ENCODE measurements at regions not wholly inside any gene's neighbourhood (a gene's known extent, or its start where the extent isn't known, plus 50 kb on each side); places are given as distances from the start of the nearest gene placed in this dataset.

DNA sequence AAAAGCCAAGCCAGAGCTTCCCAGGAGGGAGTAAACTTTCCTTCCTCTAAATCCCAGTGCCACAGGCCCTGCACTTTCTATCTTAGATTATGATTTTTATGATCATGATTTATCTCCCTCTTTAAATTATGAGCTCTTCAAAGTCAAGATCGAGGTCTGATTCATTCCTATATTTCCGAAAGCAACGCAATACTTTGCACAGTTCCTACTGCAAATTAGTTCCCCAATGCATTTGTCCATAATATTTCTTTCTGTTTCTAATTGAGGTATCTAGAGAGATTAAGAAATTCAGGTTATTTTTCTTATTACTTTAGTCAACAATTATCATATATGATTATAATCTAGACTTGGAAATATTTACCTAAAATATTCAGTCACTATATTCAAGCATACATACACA lies 173.1 kb upstream of the LPP start:
- Mint-ChIP-seq H3K27ac (ENCODE audit: unreplicated experiment) (no peak overlapping the region), H3K4me3 (ENCODE audit: unreplicated experiment) (no peak overlapping the region), H3K36me3 (ENCODE audit: unreplicated experiment) (no peaks in the 10 kb centered on the region), H3K27me3 (ENCODE audit: unreplicated experiment) (no peaks in the 10 kb centered on the region), H3K9me3 (ENCODE audit: unreplicated experiment) (peaks cover 5% of the 10 kb centered on the region), H3K4me1 (ENCODE audit: unreplicated experiment) (peaks cover 4% of the 10 kb centered on the region)
- TF ChIP-seq, protein P1, sequence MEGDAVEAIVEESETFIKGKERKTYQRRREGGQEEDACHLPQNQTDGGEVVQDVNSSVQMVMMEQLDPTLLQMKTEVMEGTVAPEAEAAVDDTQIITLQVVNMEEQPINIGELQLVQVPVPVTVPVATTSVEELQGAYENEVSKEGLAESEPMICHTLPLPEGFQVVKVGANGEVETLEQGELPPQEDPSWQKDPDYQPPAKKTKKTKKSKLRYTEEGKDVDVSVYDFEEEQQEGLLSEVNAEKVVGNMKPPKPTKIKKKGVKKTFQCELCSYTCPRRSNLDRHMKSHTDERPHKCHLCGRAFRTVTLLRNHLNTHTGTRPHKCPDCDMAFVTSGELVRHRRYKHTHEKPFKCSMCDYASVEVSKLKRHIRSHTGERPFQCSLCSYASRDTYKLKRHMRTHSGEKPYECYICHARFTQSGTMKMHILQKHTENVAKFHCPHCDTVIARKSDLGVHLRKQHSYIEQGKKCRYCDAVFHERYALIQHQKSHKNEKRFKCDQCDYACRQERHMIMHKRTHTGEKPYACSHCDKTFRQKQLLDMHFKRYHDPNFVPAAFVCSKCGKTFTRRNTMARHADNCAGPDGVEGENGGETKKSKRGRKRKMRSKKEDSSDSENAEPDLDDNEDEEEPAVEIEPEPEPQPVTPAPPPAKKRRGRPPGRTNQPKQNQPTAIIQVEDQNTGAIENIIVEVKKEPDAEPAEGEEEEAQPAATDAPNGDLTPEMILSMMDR (IDR thresholded peaks at IDR 0.05), result no peak
- no peak for DNase-seq (ENCODE audit: extremely low spot score, unreplicated experiment)

- Mint-ChIP-seq H3K4me1 (ENCODE audit: unreplicated experiment) (peaks cover 4% of the 10 kb centered on the region), H3K36me3 (ENCODE audit: unreplicated experiment) (no peaks in the 10 kb centered on the region), H3K27ac (ENCODE audit: unreplicated experiment) (no peak overlapping the region), H3K4me3 (ENCODE audit: unreplicated experiment) (no peak overlapping the region), H3K9me3 (ENCODE audit: unreplicated experiment) (peaks cover 5% of the 10 kb centered on the region), H3K27me3 (ENCODE audit: unreplicated experiment) (no peaks in the 10 kb centered on the region)
- TF ChIP-seq, protein P1 (IDR thresholded peaks at IDR 0.05), result no peak
- no peak for DNase-seq (ENCODE audit: extremely low spot score, unreplicated experiment)
Measured at GRCh38 chr3:187982142-187982541, 171.8 kb upstream of the LPP start.

DNA sequence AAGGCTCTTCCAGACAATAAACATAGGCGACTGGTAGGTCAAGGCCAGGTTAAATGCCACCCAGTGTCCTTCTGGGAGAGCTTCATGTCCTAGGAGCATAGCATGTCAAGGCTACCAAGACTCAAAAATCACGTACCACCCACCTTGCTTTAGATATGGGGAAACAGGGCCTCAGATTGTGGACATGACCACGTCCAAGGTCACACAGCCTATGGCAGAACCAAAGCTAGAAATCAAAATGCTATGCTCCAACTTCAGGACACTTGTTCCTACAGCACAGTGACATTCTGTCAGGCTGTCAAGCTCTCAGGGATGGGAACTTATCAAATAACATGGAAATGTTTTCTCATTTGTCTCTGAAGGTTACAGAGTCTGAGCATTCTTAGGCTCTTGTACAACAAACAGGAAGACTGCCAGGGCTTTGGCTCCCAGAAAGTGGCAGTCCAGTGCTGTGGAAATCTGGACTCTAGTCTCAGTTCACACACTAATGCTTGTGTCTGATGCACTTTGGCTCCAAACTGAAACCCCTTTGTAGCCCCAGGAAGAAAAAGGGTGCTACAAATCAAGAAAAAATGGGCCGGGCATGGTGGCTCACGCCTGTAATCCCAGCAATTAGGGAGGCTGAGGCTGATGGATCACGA lies 170.4 kb upstream of the LPP start:
- no peak overlapping the region for H3K4me3 Mint-ChIP-seq (ENCODE audit: unreplicated experiment)
- TF ChIP-seq, protein P1 (IDR thresholded peaks at IDR 0.05), result no peak
- peaks cover 6% of the 10 kb centered on the region for H3K4me1 Mint-ChIP-seq (ENCODE audit: unreplicated experiment)
- H3K27me3 Mint-ChIP-seq (ENCODE audit: unreplicated experiment), result no peaks in the 10 kb centered on the region
- DNase-seq (ENCODE audit: extremely low spot score, unreplicated experiment), result no peak
- no peaks in the 10 kb centered on the region for H3K9me3 Mint-ChIP-seq (ENCODE audit: unreplicated experiment)
- H3K36me3 Mint-ChIP-seq (ENCODE audit: unreplicated experiment), result no peaks in the 10 kb centered on the region
- H3K27ac Mint-ChIP-seq (ENCODE audit: unreplicated experiment), result no peak overlapping the region

- H3K4me1 Mint-ChIP-seq (ENCODE audit: unreplicated experiment), result peaks cover 17% of the 10 kb centered on the region
- TF ChIP-seq, protein P1 (IDR thresholded peaks at IDR 0.05), result no peak
- H3K4me3 Mint-ChIP-seq (ENCODE audit: unreplicated experiment), result no peak overlapping the region
- no peak for DNase-seq (ENCODE audit: extremely low spot score, unreplicated experiment)
- no peak overlapping the region for H3K27ac Mint-ChIP-seq (ENCODE audit: unreplicated experiment)
- no peaks in the 10 kb centered on the region for H3K36me3 Mint-ChIP-seq (ENCODE audit: unreplicated experiment)
- no peaks in the 10 kb centered on the region for H3K27me3 Mint-ChIP-seq (ENCODE audit: unreplicated experiment)
- H3K9me3 Mint-ChIP-seq (ENCODE audit: unreplicated experiment), result no peaks in the 10 kb centered on the region
Measured at GRCh38 chr3:187985647-187986046, 168.3 kb upstream of the LPP start.

DNA sequence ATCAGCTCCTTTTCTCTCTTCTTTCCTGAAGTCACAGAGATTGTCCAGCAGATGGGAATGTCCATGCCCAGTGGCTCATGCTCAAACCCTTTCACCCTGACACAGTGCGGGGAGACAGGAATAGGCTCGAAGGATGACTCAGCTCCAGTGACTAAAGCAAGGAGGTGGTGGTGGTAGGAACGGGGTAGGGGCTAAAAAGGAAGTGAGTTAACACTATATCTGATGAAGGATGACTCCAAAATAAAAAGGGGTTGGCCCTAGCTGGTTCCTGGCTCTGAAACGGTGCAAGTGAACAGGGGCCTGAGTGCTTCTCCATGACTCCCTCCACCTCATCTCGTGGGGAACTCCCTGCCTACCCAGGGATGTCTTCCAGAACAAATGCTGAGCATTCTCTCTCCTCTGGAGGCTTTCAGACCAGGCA lies 167.4 kb upstream of the LPP start:
- TF ChIP-seq, protein P1 (IDR thresholded peaks at IDR 0.05), result no peak
- Mint-ChIP-seq H3K27me3 (ENCODE audit: unreplicated experiment) (no peaks in the 10 kb centered on the region), H3K27ac (ENCODE audit: unreplicated experiment) (no peak overlapping the region), H3K4me3 (ENCODE audit: unreplicated experiment) (no peak overlapping the region), H3K9me3 (ENCODE audit: unreplicated experiment) (no peaks in the 10 kb centered on the region), H3K4me1 (ENCODE audit: unreplicated experiment) (peaks cover 17% of the 10 kb centered on the region), H3K36me3 (ENCODE audit: unreplicated experiment) (no peaks in the 10 kb centered on the region)
- DNase-seq (ENCODE audit: extremely low spot score, unreplicated experiment), result no peak

Measured in osteocyte (in vitro differentiated cells).